Activated naive CD4-positive, alpha-beta T cell treated with anti-CD3 and anti-CD28 coated beads, Interleukin-2, amount 50 U/mL, for 24 hours (primary cell): ENCODE measurements at regions not wholly inside any gene's neighbourhood (a gene's known extent, or its start where the extent isn't known, plus 50 kb on each side); places are given as distances from the start of the nearest gene placed in this dataset.
"Not testable (repeated sequence)": the region's sequence is repeated elsewhere in the genome, so short reads cannot be mapped to it uniquely, and the experiment has no call there.

ENCODE experiments used
- H3K27ac Mint-ChIP-seq: one replicate; pipeline ENCODE4 v1.8.0; 2021; ENCODE audit warnings: mild to moderate bottlenecking, mixed read lengths
- H3K27me3 Mint-ChIP-seq: one replicate; pipeline ENCODE4 v1.8.0; 2021; ENCODE audit warnings: mixed read lengths
- H3K36me3 Mint-ChIP-seq: one replicate; pipeline ENCODE4 v1.8.0; 2021; ENCODE audit warnings: mixed read lengths
- H3K4me1 Mint-ChIP-seq: one replicate; pipeline ENCODE4 v1.8.0; 2021; ENCODE audit warnings: mixed read lengths
- H3K4me3 Mint-ChIP-seq: one replicate; pipeline ENCODE4 v1.8.0; 2021; ENCODE audit warnings: mild to moderate bottlenecking, mixed read lengths
- H3K9me3 Mint-ChIP-seq: one replicate; pipeline ENCODE4 v1.8.0; 2021; ENCODE audit warnings: mixed read lengths

DNA sequence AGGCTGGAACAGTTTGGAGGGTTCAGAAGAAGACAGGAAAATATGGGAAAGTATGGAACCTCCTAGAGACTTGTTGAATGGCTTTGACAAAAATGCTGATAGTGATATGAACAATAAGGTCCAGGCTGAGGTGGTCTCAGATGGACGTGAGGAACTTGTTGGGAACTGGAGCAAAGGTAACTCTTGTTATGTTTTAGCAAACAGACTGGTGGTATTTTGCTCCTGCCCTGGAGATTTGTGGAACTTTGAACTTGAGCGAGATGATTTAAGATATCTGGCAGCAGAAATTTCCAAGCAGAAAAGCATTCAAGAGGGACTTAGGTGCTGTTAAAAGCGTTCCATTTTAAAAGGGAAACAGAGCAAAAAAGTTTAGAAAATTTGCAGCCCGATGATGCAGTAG is 682.3 kb upstream of the TBX3 start:
- H3K4me1 Mint-ChIP-seq, H3K36me3 Mint-ChIP-seq, H3K27ac Mint-ChIP-seq, H3K27me3 Mint-ChIP-seq, H3K4me3 Mint-ChIP-seq, H3K9me3 Mint-ChIP-seq: not testable (repeated sequence)

DNA sequence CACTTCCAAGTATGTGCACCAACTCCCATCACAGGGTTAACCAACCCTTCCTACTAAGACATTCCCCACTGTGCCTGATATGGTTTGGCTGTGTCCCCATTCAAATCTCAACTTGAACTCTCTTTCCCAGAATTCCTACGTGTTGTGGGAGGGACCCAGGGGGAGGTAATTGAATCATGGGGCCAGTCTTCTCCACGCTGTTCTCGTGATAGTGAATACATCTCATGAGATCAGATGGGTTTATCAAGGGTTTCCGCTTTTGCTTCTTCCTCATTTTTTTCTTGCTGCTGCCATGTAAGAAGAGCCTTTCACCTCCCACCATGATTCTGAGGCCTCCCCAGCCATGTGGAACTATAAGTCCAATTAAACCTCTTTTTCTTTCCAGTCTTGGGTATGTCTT is 681.8 kb upstream of the TBX3 start:
- H3K4me3 Mint-ChIP-seq: not testable (repeated sequence)

DNA sequence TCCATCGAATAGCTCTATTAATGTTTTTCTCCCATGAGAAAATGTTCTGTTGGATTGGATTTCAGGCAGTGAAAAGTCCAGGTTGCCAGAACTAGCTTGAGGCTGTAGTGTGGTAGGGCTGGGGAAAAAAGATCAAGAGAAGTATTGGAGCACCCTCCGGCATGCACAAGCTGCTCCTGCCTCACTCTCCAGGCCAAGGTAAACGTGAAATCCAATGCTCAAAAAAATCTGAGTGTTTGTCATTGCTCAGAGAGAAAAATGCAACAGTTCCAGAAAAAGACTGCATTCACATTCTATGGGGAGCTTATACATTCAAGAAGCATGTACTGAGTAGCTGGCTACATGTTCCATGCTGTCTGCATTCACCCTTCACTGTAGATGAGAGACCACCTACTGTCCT is 680.9 kb upstream of the TBX3 start:
- Mint-ChIP-seq H3K27ac (no peak overlapping the region), H3K27me3 (no peaks in the 10 kb centered on the region), H3K36me3 (no peaks in the 10 kb centered on the region), H3K4me3 (no peak overlapping the region), H3K4me1 (no peaks in the 10 kb centered on the region), H3K9me3 (no peaks in the 10 kb centered on the region)

More for the DNA sequence above, 681.8 kb upstream of the TBX3 start:
- H3K27me3 Mint-ChIP-seq, H3K36me3 Mint-ChIP-seq, H3K27ac Mint-ChIP-seq, H3K4me1 Mint-ChIP-seq, H3K9me3 Mint-ChIP-seq: not testable (repeated sequence)

DNA sequence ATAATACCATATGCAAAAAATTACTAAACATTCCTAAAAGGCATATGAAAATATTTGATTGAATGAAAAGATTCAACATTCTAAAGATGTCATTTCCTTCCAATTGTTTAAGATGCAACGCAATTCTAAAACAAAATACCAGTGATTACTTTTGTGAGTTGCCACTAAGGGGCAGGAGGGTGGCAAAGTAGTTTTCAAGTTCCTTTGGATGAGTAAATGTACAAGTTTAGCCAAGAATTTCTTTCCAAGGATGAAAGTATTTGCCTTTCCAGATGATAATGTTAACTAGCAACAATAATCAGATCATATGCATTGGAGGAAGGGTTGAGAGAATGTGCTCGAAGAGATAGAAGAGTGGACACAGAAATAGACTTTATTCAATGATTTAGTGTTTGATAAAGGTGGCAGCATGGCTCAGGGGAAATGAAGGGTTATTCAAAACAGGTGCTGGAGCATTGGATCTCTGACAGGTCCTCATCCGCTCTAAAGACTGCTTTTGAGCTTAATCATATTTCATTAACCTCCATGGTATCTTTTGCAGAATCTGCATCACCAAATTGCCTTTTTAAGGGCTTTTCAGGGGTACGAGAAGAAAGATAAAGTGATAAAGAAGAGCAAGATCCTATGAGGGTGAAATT is 678.5 kb upstream of the TBX3 start:
- no peaks in the 10 kb centered on the region for H3K36me3 Mint-ChIP-seq
- no peaks in the 10 kb centered on the region for H3K27me3 Mint-ChIP-seq
- H3K4me1 Mint-ChIP-seq: no peaks in the 10 kb centered on the region
- no peaks in the 10 kb centered on the region for H3K9me3 Mint-ChIP-seq
- no peak overlapping the region for H3K4me3 Mint-ChIP-seq
- H3K27ac Mint-ChIP-seq: no peak overlapping the region

DNA sequence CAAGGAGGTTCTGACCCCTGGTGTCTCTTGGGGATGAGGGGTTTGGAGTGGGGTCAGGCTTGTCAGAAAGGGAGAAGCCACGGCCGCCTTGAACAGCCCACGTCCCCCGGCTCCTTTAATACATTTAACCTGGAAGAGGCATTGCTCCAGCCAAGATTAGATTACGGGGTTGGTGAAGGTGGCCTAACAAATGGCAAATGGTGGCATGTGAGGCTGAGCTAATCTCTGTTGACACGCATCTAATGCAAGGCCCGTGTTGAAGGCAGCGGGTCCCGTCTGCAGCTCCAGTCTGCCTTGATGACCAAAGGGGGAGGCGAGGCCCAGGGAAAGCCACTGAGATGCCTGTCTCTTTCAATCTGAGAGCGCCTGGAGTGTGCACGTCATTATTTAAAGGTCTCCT is 673.7 kb upstream of the TBX3 start:
- Mint-ChIP-seq H3K4me1 (no peaks in the 10 kb centered on the region), H3K27ac (no peak overlapping the region), H3K4me3 (no peak overlapping the region), H3K27me3 (peaks cover 1% of the 10 kb centered on the region), H3K9me3 (peaks cover 10% of the 10 kb centered on the region), H3K36me3 (no peaks in the 10 kb centered on the region)

DNA sequence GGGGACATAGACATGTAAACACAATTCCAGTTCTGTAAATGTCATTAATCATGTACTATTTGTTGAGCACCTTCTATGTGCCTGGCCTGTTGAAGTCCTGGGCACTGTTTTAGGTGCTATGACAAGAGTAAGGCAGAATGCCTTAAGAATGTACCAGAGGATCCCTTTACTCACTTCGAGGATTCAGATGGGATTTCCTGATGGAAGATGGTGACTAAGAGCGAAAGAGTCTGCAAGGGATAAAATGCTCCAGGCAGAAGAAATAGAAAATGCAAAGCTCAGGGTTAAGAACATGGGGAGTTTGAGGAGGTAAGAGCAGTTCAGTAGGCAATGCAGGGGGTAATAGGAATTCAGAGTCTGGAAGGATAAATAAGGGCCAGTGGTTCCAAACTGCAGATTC is 671.3 kb upstream of the TBX3 start:
- Mint-ChIP-seq H3K36me3 (no peaks in the 10 kb centered on the region), H3K4me1 (no peaks in the 10 kb centered on the region), H3K9me3 (peaks cover 10% of the 10 kb centered on the region), H3K27me3 (peaks cover 1% of the 10 kb centered on the region), H3K27ac (no peak overlapping the region), H3K4me3 (no peak overlapping the region)

DNA sequence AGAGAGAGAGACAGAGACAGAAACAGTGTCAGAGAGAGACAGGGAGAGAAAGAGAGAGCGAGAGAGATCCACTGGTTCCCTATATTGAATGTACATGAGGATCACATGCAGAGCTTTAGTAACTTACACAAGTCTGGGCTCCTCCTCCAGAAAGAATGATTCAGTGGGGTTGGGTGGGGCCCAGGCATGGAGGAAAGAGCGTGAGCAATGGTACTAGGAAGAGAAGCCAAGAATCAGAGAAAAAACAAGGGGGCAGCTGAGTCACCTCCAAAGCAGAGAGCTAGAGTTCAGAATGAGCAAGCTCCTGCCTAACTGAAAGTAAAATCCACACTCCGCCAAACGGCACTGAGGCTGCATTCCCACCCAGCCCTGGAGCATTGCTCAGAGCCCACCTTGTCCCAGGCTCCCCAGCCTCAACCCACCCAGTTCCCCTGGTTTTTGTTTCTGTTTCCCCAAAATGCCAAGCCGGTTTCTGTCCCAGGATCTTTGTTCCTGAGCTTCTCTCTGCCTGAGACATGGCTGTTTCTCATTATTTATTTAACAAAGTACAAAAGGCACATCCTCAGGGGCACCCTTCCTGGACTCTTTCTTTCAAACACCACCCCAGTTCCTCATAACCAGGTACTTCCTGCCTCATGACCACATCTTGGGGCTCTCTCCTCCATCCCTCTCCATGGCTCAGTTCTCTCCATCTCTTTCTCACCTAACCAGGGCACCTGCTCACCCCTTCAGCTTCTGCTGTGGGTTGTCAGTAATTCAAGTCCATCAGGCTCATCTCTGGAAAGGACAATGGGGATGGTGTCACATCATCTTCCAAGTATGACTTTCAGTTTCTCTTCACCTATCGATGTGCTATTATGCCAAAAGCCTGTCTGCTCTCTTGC is 670.3 kb upstream of the TBX3 start:
- H3K36me3 Mint-ChIP-seq: no peaks in the 10 kb centered on the region
- peaks cover 10% of the 10 kb centered on the region for H3K9me3 Mint-ChIP-seq
- H3K27ac Mint-ChIP-seq: no peak overlapping the region
- no peaks in the 10 kb centered on the region for H3K4me1 Mint-ChIP-seq
- H3K4me3 Mint-ChIP-seq: no peak overlapping the region
- peaks cover 1% of the 10 kb centered on the region for H3K27me3 Mint-ChIP-seq

DNA sequence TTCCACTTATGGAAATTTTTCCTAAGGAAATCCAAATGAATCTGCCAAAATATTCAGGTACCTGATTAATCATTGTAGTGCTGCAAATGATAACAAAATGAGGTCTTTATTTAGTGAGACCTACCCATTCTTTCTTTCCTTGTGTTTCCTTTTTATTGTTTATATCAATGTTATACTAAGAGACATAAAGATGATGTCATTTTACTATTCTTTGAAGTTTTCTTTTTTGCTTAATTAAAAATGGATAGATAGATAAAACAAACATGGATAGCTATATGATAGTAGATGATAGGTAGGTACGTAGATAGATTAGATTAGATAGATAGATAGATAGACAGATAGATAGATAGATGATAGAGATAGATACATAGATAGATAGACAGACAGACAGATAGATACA is 669.5 kb upstream of the TBX3 start:
- Mint-ChIP-seq H3K4me1 (no peaks in the 10 kb centered on the region), H3K36me3 (no peaks in the 10 kb centered on the region), H3K4me3 (no peak overlapping the region), H3K27me3 (peaks cover 1% of the 10 kb centered on the region), H3K9me3 (peaks cover 10% of the 10 kb centered on the region), H3K27ac (no peak overlapping the region)

DNA sequence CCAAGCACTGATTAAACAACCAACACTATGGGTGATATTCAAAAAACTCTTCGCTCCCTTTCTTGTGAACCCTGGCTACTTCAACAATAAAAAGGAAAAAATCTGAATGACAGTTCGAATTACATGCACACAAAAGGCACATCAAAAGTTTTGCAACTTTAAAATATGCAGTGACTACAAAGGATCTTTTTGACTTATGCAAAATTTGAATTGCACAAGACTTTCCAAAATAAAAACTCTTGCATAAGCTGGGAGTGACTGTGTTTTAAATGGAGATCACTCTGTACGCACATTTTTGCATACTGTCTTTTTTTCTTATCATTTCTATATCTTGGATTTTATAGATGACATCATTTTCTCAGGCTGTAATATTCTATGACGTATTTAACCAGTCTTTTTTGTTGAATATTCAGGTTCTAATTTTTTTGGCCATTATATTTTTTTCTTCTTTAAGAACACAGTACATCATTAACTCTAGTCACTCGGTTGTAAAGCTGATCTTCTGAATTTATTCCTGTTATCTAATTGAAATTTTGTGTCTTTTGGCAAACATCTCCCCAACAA is 667.6 kb upstream of the TBX3 start:
- peaks cover 1% of the 10 kb centered on the region for H3K27me3 Mint-ChIP-seq

DNA sequence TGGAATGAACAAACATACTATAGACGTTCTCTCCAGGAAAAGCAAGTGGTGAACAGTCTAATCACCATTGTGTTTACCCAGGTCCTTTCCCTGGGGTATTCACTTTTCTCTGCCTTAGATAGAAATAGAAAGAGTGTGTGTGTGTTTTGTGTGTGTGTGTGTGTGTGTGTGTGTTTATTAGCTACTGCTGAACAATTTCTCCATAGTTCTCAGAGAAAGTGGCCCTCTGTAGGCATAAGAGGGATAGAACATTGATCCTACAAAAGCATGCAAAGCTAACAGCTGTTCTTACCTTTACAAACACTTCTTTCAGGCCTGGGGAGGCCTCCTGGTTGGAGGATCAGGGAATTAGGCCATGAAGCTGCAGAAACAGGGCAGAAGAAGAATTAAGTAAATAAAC is 665.7 kb upstream of the TBX3 start:
- H3K4me1 Mint-ChIP-seq: no peaks in the 10 kb centered on the region
- no peak overlapping the region for H3K27ac Mint-ChIP-seq
- H3K27me3 Mint-ChIP-seq: no peaks in the 10 kb centered on the region
- H3K4me3 Mint-ChIP-seq: no peak overlapping the region
- peaks cover 3% of the 10 kb centered on the region for H3K9me3 Mint-ChIP-seq
- H3K36me3 Mint-ChIP-seq: no peaks in the 10 kb centered on the region

More for the DNA sequence above, 667.6 kb upstream of the TBX3 start:
- Mint-ChIP-seq H3K27ac (no peak overlapping the region), H3K4me3 (no peak overlapping the region), H3K4me1 (no peaks in the 10 kb centered on the region), H3K9me3 (peaks cover 10% of the 10 kb centered on the region), H3K36me3 (no peaks in the 10 kb centered on the region)

DNA sequence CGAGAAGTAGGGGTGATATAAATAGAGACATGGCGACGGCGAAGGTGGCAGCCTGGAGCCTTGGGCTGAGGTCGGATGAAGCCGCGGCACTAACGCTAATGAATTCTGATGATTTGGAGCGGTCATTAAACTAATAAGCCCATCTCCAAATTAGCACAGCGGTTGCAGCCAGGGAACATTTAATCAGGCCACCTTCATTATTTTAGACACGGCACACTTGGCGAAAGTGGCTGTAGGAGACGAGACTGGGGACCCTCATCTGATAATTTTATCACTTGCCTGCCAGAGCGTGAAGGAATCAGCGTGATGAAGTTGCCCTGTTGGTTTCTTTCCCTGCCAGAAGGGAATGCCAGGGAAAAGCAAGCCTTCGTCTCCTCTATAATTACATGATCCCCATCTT is 664.3 kb upstream of the TBX3 start:
- Mint-ChIP-seq H3K9me3 (peaks cover 5% of the 10 kb centered on the region), H3K27ac (no peak overlapping the region), H3K4me3 (no peak overlapping the region)

DNA sequence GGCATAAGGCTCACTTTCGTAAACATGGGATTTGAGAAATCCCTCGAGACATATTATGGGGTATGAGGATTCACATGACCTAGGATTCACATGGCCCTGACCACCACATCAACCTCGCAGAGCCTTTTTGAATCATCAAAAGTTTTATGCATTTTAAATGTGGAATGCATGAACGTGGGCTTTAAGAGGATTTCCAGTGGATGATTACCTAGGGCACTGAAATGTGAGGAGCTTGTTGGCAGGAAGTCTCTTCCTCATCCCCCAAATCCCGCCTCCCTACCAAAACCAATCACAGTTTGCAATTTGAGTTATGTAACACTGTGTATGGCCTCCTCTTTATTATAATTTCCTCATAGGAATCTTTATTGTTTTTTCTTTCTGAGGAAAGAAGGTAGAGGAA is 659.6 kb upstream of the TBX3 start:
- peaks cover 5% of the 10 kb centered on the region for H3K9me3 Mint-ChIP-seq
- no peaks in the 10 kb centered on the region for H3K36me3 Mint-ChIP-seq
- H3K27ac Mint-ChIP-seq: no peak overlapping the region
- H3K4me1 Mint-ChIP-seq: no peaks in the 10 kb centered on the region
- H3K4me3 Mint-ChIP-seq: no peak overlapping the region
- no peaks in the 10 kb centered on the region for H3K27me3 Mint-ChIP-seq

More for the DNA sequence above, 664.3 kb upstream of the TBX3 start:
- Mint-ChIP-seq H3K36me3 (no peaks in the 10 kb centered on the region), H3K27me3 (no peaks in the 10 kb centered on the region), H3K4me1 (no peaks in the 10 kb centered on the region)

DNA sequence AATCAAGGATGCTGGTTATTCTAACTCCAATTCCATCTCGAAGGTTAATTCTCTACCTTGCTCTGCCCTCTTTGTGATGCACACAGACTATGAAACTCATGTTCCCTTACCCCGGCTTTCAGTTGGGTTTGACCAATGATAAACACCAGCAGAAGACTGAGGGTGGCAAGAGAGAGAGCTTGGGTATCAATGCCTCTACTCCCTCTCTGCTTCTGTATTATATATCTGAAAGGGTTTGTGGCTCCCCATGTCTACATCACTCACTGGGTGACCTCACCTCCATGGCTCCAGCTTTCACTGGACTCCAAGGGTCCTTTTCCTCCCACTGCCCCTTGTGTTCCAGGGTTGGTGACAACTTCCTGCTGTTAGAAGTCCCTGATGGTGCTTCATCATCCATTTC is 659.0 kb upstream of the TBX3 start:
- no peaks in the 10 kb centered on the region for H3K27me3 Mint-ChIP-seq
- no peaks in the 10 kb centered on the region for H3K36me3 Mint-ChIP-seq
- H3K9me3 Mint-ChIP-seq: peaks cover 5% of the 10 kb centered on the region
- no peak overlapping the region for H3K4me3 Mint-ChIP-seq
- no peak overlapping the region for H3K27ac Mint-ChIP-seq
- H3K4me1 Mint-ChIP-seq: no peaks in the 10 kb centered on the region

DNA sequence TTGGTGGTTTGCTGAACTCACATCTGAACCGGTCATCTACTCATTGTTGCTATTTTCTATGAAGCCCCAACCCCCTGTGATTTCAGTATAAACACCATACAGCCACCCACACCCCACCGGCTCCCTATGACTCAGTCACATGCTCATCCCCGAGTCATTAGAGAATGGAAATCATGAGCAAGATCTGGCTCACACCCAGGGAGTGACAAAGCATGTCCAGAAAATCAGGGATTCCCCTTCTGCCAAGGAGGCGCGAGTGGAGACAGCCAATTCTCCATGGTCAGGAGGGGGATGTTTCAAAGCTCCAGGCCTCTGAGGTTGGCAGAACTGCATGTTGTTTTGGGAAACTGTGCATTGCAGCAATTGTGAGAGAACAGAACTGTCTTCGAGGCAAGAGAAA is 657.5 kb upstream of the TBX3 start:
- Mint-ChIP-seq H3K4me3 (no peak overlapping the region), H3K9me3 (peaks cover 5% of the 10 kb centered on the region), H3K27me3 (no peaks in the 10 kb centered on the region), H3K36me3 (no peaks in the 10 kb centered on the region), H3K4me1 (no peaks in the 10 kb centered on the region), H3K27ac (no peak overlapping the region)

DNA sequence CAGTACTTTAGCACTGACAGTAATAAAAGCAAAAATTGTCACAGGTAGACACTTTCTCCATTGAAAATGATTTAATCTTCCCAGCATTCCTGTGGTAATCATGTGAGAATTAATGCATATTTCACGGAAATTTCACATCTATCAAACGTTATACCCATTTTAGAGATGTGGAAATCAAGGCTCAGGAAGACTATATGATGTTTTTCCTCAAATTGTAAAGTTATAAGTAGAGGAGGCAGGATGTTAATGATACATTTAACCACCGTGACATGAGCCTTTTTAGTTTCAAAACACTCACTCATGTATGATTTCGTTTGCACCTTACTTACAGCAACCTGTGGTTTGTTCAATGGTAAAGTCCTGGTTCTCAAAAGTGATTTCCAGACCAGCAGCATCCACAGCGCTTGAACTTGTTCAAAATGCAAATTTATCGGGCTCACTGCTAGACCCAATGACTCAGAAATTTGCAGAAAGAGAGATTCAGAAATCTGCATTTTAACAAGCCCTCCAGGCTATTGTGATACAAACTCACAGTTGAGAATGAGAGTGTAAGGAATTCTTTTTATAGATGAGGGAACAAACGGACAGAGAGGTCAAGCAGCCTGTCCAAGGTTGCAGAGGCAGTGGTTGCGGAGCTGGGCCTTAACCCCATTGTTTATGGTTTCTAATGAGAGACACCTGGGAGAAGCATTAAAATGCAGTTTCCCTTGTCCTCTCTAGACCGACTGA is 654.8 kb upstream of the TBX3 start:
- Mint-ChIP-seq H3K27ac (no peak overlapping the region), H3K4me1 (no peaks in the 10 kb centered on the region), H3K4me3 (no peak overlapping the region), H3K27me3 (peaks cover 2% of the 10 kb centered on the region), H3K9me3 (no peaks in the 10 kb centered on the region), H3K36me3 (no peaks in the 10 kb centered on the region)
